HG03108 (cell line): ENCODE measurements at regions not wholly inside any gene's neighbourhood (a gene's known extent, or its start where the extent isn't known, plus 50 kb on each side); places are given as distances from the start of the nearest gene placed in this dataset.

Source experiments
- ATAC-seq: cut with Tn5 transposase; IDR thresholded peaks from one replicate; pipeline ENCODE4 v1.9.1; 2021; ENCODE audit warnings: moderate library complexity; ENCODE audit not compliant: unreplicated experiment

DNA sequence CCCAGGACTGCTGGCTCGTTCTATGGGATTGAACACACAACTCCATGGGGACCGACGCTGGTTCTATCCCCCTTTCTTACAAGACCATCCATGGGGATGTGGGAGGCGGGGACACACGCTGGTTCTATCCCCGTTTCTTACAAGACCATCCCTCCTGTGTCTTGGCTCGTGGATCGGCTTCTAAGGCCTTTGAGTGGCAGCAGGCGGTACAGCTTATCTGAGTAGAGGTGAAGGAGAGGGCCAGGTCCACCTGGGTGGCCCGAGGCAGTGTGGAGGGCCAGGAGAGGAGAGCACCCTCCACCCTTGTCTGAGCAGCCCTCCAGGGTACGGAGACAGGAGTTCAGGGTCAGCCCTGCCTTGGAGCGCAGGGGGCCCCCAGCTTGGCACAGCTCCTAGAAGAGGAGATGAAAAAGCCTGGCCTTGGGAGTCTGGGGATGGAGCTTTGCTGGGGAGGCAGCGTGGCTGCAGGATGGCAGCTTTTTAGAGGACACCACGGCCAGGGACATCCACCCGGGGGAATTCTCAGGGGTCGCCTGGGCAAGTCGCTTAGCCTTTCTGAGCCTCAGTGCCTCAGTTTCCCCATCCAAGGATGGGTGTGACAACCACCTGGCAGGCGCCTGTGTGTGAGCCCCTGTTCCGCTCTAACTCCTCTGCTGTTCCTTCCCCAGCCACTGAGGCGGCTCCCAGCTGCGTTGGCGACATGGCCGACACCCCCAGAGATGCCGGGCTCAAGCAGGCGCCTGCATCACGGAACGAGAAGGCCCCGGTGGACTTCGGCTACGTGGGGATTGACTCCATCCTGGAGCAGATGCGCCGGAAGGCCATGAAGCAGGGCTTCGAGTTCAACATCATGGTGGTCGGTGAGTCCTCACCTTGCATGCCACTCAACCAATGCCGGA is 341.0 kb downstream of the SEC14L1 start:
- ATAC-seq = no peak

DNA sequence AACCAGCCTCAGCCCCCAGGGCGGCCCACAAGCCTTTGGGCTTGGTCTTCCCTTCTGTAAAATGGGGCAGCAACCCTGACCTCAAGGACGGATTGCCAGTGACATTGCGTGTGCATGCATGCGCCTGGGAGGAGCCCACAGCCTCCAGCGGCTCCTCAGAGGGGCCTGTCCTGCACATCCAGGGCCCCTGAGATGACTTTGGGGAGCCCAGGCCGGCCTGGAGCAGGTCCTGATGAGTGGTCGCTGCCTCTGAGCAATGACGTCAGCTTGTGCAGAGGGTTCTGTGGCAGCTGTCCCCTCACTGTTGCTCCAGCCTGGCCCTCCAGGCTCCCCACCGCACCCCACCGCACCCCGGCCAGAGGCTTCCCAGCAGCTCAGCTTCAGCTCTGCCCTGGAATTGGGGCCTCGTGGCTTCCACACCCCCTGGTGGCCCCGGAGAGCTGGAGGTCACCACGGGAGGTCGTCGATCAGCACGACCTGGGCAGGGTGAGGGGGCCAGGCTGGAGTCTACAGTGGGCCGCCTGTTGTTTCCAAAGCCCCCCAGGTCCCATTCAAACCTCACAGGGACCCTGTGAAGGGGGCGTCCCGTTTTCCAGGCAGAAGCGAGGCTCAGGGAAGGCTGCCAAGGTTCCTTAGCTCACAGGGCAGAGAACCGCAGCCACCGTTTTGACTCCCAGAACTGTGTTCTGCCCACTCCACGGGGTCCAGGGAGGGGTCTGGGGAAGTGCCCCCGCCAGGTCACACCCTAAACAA is 341.8 kb downstream of the SEC14L1 start:
- no peak for ATAC-seq

GRCh38 chr17:77483128-77483598 is 342.4 kb downstream of the SEC14L1 start:
- no peak for ATAC-seq

DNA sequence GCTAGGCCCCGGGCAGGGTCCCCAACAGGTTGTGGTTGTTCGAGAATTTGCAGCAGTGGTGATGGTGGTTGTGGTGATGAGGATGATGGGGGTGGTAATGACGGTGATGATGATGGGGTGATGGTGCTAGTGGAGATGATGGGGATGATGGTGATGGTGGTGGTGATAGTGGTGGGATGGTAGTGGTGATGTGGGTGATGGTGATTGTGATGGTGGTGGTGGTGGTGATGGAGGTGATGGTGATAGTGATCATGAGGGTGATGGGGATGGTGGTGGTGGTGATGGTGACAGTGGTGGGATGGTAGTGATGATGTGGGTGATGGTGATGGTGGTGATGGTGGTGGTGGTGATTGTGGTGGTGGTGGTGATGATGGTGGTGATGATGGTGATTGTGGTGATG is 343.3 kb downstream of the SEC14L1 start:
- no peak for ATAC-seq

DNA sequence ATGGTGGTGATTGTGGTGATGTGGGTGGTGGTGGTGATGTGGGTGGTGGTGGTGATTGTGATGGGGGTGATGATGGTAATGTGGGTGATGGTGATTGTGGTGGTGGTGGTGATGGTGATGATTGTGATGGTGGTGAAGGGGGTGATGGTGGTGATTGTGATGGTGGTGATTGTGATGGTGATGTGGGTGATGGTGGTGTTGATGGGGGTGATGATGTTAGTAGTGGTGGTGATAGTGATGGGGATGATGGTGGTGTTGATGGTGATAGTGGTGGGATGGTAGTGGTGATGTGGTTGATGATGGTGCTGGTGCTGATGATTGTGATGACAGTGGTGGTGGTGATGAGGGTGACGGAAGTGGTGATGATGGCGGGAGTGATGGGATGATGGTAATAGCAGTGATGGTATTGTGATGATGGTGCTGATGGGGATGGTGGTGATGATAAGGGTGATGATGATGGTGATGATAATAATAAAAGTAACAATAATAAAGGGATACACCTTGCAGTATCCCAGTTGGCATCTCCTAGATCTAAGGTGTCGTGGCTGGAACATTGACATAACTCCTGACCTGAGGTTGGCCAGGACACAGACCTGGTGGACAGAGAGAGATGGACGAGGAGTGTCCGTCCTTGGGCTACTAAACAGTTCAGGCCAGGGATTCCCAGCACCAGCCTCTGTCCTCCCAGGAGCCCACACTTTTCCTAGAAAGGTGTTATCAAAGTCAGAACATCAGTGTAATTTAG is 344.5 kb downstream of the SEC14L1 start:
- no peak for ATAC-seq

- no peak for ATAC-seq
Observed at GRCh38 chr17:77487211-77487629, 346.5 kb downstream of the SEC14L1 start.

DNA sequence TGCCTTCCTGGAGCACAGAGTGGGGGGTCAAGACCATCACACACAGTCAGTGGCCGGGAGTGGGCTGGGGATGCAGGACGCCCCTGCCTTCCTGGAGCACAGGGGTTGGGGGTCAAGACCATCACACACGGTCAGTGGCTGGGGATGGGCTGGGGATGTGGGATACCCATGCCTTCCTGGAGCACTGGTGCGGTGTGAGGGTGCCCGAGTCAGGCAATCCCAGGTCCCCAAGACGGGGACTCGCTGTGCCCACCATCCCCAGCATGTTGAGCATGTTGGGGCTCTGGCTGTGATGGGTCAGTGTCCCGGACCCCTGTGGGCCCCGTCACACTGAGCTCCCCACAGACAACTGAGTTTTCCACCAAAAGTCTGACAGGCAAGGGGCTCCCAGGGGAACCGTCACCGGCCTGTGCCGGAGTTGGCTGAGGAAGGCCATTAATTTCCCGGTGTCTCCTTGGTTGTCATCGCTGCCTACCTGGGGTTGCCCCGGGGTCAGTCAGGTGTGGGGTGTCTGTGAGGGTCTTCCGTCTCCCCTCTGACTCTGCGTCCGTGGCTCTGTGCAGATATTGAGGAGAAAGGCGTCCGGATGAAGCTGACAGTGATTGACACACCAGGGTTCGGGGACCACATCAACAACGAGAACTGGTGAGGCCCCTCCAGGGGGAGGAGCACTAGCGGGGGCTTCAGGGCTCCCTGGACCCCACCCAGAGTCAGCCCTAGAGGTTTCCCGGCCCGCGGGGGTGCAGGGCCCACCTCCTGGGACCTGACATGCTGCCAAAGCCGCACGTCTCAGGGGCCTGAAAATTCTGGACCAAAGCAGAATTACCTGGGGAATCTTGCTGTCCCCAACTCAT is 347.1 kb downstream of the SEC14L1 start:
- no peak for ATAC-seq

DNA sequence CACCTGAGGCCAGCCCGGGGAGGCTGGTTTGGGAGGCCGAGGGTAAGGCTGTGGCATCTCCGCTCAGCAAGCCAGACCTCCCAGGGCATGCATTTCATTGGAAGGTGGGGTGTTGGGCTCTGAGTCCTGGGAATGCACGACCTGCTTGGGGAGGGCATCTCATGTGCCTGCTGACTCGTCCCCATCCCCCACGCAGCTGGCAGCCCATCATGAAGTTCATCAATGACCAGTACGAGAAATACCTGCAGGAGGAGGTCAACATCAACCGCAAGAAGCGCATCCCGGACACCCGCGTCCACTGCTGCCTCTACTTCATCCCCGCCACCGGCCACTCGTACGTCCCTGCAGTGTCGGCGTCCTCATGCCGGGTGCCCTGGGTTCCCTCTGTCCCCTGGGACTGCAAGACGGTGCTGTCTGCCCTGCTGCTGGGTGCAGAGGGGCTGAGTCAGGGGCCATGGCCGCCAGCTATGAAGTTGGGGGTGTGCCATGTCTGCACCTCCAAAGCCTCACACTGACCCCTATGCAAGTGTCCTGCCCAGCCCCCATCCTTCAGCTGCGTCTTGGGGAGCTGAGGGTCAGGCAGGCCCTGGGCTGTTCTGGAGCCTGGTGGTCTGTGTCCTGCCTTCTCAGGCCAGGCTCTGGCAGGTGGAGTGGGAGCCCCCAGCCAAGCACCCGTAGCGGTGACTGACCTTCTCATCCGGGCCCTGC is 347.9 kb downstream of the SEC14L1 start:
- no peak for ATAC-seq

GRCh38 chr17:77489239-77489892 is 348.6 kb downstream of the SEC14L1 start:
- ATAC-seq = no peak

GRCh38 chr17:77489893-77490255 is 349.1 kb downstream of the SEC14L1 start:
- ATAC-seq = no peak

DNA sequence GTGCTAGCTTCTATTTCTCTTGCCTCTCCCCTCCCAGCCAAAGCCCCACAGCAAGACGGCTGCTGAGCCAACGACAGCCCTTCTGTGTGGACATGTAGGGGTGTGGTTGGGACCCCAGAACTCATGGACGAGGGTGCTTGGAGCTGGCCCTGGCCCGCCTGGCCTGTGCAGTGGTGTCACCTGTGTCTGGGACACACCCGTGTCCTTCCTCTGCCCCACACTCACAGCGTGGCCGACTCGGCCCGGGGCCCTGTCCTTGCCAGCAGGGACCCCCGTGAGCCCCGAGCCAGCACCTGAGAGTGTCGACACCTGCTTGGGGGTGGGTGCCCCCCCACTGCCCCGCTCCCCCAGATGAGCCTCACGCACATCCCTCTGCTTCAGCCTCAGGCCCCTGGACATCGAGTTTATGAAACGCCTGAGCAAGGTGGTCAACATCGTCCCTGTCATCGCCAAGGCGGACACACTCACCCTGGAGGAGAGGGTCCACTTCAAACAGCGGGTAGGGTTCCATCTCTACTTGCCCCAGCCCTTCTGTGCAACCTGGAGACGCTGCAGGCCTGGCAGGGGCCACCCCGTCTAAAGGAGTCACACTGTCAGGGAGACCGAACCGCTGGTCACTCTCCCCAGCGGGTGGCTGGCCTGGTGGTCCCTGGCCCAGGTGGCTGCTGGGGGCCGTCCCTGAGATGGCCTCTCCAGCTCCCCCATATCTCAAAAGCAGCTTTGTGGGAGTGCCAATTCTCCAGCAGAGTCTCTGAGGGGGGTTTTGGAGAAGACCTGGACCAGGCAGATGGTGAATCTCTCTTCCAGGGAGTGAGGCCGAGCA is 349.8 kb downstream of the SEC14L1 start:
- ATAC-seq = no peak

DNA sequence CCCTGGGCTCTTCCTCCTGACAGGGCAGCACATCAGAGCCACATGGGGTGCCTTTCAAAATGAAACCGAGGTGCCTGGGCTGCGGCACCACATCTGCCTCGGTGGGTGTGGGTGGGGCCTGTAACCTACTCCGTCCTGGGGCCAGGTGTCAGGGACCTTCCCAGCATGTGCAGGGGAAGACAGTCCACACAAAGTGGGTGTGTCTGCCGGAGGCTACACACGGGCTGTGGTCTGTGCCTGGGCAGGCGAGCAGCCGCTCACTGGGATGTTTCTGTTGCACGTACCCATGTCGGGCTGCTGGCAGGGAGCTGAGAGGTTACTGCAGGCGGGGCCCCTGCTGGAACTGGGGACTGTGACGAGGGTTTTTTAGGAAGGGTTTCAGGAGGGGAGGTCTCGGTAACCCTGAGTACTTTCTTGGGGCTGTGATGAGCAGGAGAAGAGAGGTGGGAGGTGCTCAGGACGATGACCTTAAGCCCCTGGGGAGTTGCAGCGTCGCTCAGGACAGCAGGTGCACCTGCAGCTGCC is 351.2 kb downstream of the SEC14L1 start:
- ATAC-seq = peak; percentile 48

GRCh38 chr17:77492446-77493237 is 351.9 kb downstream of the SEC14L1 start:
- ATAC-seq = no peak

- ATAC-seq = no peak
Observed at GRCh38 chr17:77493238-77493820, 352.6 kb downstream of the SEC14L1 start.

- ATAC-seq = no peak
Observed at GRCh38 chr17:77493901-77494663, 353.3 kb downstream of the SEC14L1 start.
